ENCODE measurements at regions not wholly inside any gene's neighbourhood (a gene's known extent, or its start where the extent isn't known, plus 50 kb on each side); places are given as distances from the start of the nearest gene placed in this dataset.
"Not testable (repeated sequence)": the region's sequence is repeated elsewhere in the genome, so short reads cannot be mapped to it uniquely, and the experiment has no call there.

DNA sequence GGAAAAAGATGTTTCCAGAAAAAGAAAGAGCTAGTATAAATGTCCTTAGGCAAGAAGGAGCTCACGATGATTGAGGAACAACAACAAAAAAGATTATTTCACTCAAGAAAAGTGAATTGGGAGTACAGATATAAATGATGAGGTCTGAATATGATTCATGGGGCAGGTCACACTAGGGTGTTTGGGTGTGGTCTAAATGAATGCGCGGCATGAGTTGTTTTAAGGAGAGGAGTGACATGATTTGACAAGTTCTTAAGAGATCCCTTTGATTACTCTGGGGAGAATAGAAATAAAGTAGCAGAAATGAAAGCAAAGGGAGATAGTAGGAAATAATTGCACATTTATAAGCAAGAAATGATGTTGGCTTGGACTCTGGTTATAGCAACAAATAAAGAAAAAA lies 59.3 kb downstream of the NUTM2D start:
- H3K9me3 Mint-ChIP-seq; ATAC-seq; DNase-seq; H3K36me3 Mint-ChIP-seq (ENCODE audit: low read depth); H3K4me3 Mint-ChIP-seq; H3K4me1 Mint-ChIP-seq; H3K27ac Mint-ChIP-seq: not testable (repeated sequence)
- H3K27me3 Mint-ChIP-seq: peaks cover 16% of the 10 kb centered on the region

DNA sequence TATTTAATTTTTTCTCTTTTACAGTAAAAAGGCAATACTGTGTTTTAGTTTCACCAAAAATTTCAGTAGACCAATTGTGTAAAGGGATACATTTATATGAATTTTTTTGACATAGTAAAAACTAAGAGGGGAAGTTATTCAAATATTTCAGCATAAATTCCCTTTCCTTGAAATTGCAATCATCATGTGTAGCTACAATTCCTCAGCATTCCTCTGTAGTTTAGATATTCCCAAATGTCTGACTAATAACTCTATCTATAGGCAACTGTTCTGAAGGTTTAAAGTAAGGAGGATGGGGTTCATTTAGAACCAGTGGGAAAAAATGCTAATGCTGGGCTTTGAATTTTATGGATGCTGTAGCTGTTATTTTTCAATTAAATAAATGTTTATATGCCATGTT lies 65.1 kb downstream of the NUTM2D start:
- H3K36me3 Mint-ChIP-seq (ENCODE audit: low read depth); DNase-seq; H3K4me3 Mint-ChIP-seq; H3K27ac Mint-ChIP-seq; H3K4me1 Mint-ChIP-seq; H3K9me3 Mint-ChIP-seq; H3K27me3 Mint-ChIP-seq; ATAC-seq: not testable (repeated sequence)

DNA sequence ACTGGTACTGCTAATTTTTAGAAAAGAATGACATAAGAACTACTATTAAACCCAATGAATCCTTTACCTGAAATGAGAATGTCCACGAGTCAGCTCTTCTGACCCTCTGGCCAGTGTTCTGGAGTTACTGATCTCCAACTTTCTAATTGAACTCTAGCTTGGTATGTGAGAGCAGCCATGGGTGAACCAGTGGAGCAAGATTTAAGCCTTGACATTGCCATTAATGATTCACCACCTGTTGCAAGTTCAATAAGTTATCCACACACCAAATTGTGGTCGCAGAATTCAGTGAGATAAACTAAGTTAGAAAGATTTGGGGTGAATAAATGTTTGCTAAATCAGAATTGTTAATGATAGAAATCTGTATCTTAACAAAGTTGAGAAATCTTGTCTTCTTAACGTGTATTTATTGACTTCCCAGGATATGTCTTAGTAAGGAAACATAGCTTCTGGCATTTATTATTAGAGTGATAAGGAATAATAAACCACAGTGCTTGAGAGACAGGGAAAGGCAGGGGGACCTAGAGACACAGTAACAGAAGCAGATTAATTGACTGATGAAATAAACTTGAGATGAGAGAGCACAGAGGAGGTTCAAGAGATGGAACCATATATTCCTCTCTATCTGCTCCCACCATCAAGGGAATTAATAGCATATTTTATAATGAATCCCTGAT lies 67.3 kb downstream of the NUTM2D start:
- DNase-seq, H3K4me3 Mint-ChIP-seq, H3K9me3 Mint-ChIP-seq: not testable (repeated sequence)

DNA sequence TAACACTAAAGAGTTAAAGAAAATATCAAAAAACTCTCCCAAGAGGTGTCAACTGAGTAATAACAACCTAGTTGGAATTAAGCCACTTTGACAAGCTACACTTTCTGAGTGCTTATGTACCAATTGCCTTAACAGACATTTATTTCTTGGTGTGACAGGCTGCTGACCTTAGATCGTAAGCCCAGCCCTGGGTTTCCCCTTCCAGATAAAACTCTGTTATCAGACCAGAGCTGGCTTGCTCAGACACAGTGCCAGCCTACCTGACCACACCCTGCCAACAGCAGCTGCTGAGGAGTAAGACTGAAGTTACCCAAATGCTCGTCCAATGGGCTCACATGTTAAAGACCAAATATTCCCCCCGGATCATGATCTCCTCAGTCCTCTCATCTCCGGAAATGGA lies 70.9 kb upstream of the MINPP1 start:
- H3K4me3 Mint-ChIP-seq, H3K4me1 Mint-ChIP-seq: not testable (repeated sequence)

More for the DNA sequence above, 67.3 kb downstream of the NUTM2D start:
- not testable (repeated sequence) for H3K4me1 Mint-ChIP-seq; ATAC-seq; H3K36me3 Mint-ChIP-seq (ENCODE audit: low read depth); H3K27ac Mint-ChIP-seq; H3K27me3 Mint-ChIP-seq

DNA sequence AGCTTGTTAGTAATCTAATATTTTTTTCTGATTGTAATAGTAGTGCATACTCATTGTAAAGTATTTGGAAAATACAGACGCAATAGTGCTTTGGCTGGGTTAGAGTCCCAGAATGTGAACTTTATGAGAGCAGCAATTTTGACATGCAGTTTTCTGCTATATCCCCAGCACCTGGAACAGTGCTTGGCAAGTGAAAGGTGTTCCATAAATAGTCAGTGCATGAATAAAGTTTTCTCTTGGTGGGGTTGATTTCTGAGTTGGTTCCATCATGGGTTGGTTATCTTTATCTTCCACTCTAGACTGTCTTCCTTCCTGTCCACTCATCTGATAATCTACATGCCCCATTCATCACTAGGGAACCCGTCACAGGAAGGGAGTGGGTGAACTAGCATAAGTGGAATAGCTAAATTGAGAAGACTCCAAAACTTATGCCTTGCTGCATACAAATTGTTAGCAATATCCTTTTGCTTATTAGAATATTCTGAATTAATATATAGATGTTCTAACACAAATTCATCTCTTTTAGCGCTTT lies 69.3 kb upstream of the MINPP1 start:
- H3K27ac Mint-ChIP-seq; ATAC-seq; H3K4me3 Mint-ChIP-seq; H3K36me3 Mint-ChIP-seq (ENCODE audit: low read depth); DNase-seq; H3K9me3 Mint-ChIP-seq; H3K27me3 Mint-ChIP-seq; H3K4me1 Mint-ChIP-seq: not testable (repeated sequence)

More for the DNA sequence above, 70.9 kb upstream of the MINPP1 start:
- not testable (repeated sequence) for H3K36me3 Mint-ChIP-seq (ENCODE audit: low read depth); H3K27ac Mint-ChIP-seq; ATAC-seq; H3K9me3 Mint-ChIP-seq; H3K27me3 Mint-ChIP-seq; DNase-seq

DNA sequence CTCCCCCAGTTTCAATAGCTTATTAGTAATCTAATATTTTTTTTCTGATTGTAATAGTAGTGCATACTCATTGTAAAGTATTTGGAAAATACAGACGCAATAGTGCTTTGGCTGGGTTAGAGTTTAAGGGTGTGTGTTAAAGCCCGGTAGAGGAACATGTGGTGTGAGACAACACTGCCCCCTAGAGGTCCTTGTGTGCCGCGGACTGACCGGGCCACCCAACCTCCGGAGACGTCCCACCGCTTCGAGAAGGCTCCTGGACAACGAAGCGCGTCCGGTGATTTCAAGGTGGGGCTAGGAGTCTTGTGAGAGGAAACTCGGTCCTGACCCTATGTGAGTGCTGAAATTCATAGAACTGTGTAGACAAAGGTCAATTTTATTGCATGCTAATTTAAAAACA lies 68.6 kb upstream of the MINPP1 start:
- not testable (repeated sequence) for H3K4me3 Mint-ChIP-seq; H3K9me3 Mint-ChIP-seq; H3K27me3 Mint-ChIP-seq; H3K27ac Mint-ChIP-seq; H3K36me3 Mint-ChIP-seq (ENCODE audit: low read depth); H3K4me1 Mint-ChIP-seq
- peak; percentile 90 for ATAC-seq
- peak; percentile 4 for DNase-seq

DNA sequence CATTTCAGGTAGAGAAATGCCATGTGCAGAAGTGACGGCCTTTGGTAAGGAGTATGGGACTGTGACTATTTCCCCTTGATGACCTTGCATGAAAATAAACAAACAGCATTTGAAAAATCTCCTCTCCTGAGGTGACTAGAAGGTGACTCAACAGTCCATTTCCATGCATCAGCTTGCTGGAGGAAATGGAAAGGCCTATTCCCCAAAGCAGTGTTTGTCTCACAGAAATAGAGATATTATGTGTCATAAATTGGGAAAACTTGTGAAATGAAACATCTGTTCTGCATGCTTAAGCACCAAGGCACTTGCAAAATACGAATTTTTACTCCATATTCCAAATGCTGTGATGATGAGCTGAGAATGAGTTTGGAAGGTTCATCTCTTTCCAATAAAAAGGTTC lies 67.2 kb upstream of the MINPP1 start:
- not testable (repeated sequence) for H3K27me3 Mint-ChIP-seq; DNase-seq; H3K36me3 Mint-ChIP-seq (ENCODE audit: low read depth); H3K27ac Mint-ChIP-seq; H3K4me1 Mint-ChIP-seq; H3K4me3 Mint-ChIP-seq; H3K9me3 Mint-ChIP-seq; ATAC-seq
